ENCODE measurements at regions not wholly inside any gene's neighbourhood (a gene's known extent, or its start where the extent isn't known, plus 50 kb on each side); places are given as distances from the start of the nearest gene placed in this dataset.

GRCh38 chr1:29932626-29933025 lies 696.3 kb downstream of the PTPRU start:
- no peak for TF ChIP-seq CTCF (IDR thresholded peaks at IDR 0.05; ENCODE audit: control extremely low read depth, extremely low read depth, low read depth, missing control alignments)
- ChIA-PET POLR2A (no interaction called here), CTCF (no interaction called here)
- no peak for DNase-seq (ENCODE audit: extremely low spot score)

- no peak for TF ChIP-seq CTCF (IDR thresholded peaks at IDR 0.05; ENCODE audit: control extremely low read depth, extremely low read depth, low read depth, missing control alignments)
- POLR2A ChIA-PET = interaction anchor here (0.6 kb wide), 1 partner anchor 102 kb away, joined by 3 read pairs; no protein-coding TSS in a partner anchor
- no peak for DNase-seq (ENCODE audit: extremely low spot score)
- CTCF ChIA-PET = no interaction called here
These were observed 695.3 kb downstream of the PTPRU start for GRCh38 chr1:29931477-29932175.

DNA sequence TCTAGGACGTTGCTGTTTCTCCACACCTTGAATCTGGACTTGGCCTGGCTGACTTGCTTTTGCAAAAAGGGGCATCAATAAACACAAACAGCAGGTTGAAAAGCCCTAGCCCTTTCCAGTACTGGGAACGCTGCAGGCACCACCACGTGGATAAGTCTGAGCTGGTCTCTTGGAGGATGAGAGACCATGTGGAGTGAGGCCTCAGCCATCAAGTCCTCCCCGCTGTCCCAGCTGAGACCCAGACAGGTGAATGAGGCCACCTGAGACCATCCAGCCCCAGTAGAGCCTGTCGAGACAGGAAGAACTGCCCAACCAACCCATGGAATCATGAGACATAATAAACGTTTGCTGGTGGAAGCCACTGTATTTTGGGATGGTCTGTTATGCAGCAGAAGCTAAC lies 688.7 kb downstream of the PTPRU start:
- ChIA-PET POLR2A (no interaction called here), CTCF (interaction anchor here (0.9 kb wide), 1 partner anchor 10 kb away, joined by 3 read pairs; no protein-coding TSS in a partner anchor)
- DNase-seq (ENCODE audit: extremely low spot score) = no peak
- TF ChIP-seq CTCF (IDR thresholded peaks at IDR 0.05; ENCODE audit: control extremely low read depth, extremely low read depth, low read depth, missing control alignments) = no peak

- CTCF ChIA-PET = no interaction called here
- TF ChIP-seq CTCF (IDR thresholded peaks at IDR 0.05; ENCODE audit: control extremely low read depth, extremely low read depth, low read depth, missing control alignments) = no peak
- POLR2A ChIA-PET = no interaction called here
- DNase-seq (ENCODE audit: extremely low spot score) = no peak
These were observed 687.7 kb downstream of the PTPRU start for GRCh38 chr1:29924017-29924431.

DNA sequence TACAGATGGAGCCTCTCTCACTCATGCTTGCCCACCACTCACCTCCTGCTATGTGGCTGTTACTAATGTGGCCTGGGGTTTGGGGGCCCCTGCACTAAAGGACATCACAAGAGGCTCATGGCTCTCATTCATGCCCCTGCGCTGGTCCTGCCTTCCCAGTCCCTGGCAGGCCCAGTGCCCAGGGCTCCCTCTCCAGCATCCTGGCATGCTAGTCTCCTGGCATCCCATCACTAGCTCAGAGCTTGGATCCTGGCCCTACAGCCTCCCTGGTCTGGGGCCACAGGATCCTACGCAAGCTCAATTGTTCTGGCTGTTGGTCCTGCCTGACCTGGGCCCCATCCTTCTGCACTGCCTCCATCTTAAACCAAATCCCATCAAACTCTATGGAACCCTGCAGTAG lies 685.4 kb downstream of the PTPRU start:
- no peak for TF ChIP-seq CTCF (IDR thresholded peaks at IDR 0.05; ENCODE audit: control extremely low read depth, extremely low read depth, low read depth, missing control alignments)
- DNase-seq (ENCODE audit: extremely low spot score) = no peak
- POLR2A ChIA-PET = no interaction called here
- CTCF ChIA-PET = no interaction called here

DNA sequence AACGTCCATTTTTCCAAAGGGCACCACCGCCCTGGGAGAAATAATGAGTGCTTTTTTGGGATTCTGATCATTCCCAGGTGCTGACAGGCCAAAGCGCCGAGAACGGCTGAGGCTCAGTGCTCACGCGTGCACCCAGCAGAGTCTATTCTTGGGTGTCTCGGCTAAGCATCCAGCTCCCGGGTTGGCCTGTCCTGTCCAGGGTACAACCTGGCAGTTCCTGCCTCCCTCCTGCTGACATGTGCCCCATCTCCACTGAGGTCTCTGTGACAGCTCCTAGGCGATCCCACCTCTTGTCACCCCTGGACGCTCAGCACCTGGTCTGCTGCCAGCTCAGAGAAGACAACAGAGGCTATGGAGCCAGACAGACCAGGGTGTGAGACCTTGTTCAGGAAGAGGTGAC lies 684.5 kb downstream of the PTPRU start:
- CTCF ChIA-PET = no interaction called here
- POLR2A ChIA-PET = no interaction called here
- TF ChIP-seq CTCF (IDR thresholded peaks at IDR 0.05; ENCODE audit: control extremely low read depth, extremely low read depth, low read depth, missing control alignments) = no peak
- DNase-seq (ENCODE audit: extremely low spot score) = no peak

All from GM10248 (cell line).